ENCODE measurements at regions not wholly inside any gene's neighbourhood (a gene's known extent, or its start where the extent isn't known, plus 50 kb on each side); places are given as distances from the start of the nearest gene placed in this dataset.

GRCh38 chr5:107296572-107296971 is 374.2 kb downstream of the EFNA5 start:
- no peak for TF ChIP-seq CTCF (IDR thresholded peaks at IDR 0.05; ENCODE audit: low read depth, low read length)
- H3K27me3 ChIP-seq (ENCODE audit: control insufficient read depth, insufficient read depth, low read length) = no peaks in the 10 kb centered on the region
- CTCF ChIA-PET = interaction anchor here (1.3 kb wide), 1 partner anchor 276 kb away, joined by 4 read pairs; no protein-coding TSS in a partner anchor
- DNase-seq (ENCODE audit: low read depth, low spot score) = no peak
- no peak overlapping the region for H3K27ac ChIP-seq (ENCODE audit: low read depth, low read length)
- POLR2A ChIA-PET = no interaction called here
- H3K9me3 ChIP-seq (ENCODE audit: control insufficient read depth, insufficient read depth, low read length) = no peaks in the 10 kb centered on the region
- H3K4me3 ChIP-seq (ENCODE audit: low read depth, low read length) = no peak overlapping the region

GRCh38 chr5:107295914-107296313 is 374.8 kb downstream of the EFNA5 start:
- ChIA-PET CTCF (no interaction called here), POLR2A (no interaction called here)

GRCh38 chr5:107294669-107295068 is 376.1 kb downstream of the EFNA5 start:
- H3K9me3 ChIP-seq (ENCODE audit: control insufficient read depth, insufficient read depth, low read length) = no peaks in the 10 kb centered on the region
- no peaks in the 10 kb centered on the region for H3K27me3 ChIP-seq (ENCODE audit: control insufficient read depth, insufficient read depth, low read length)
- no peak overlapping the region for H3K27ac ChIP-seq (ENCODE audit: low read depth, low read length)
- TF ChIP-seq CTCF (IDR thresholded peaks at IDR 0.05; ENCODE audit: low read depth, low read length) = no peak
- CTCF ChIA-PET = no interaction called here
- DNase-seq (ENCODE audit: low read depth, low spot score) = no peak
- POLR2A ChIA-PET = no interaction called here
- H3K4me3 ChIP-seq (ENCODE audit: low read depth, low read length) = no peak overlapping the region

More at GRCh38 chr5:107295914-107296313, 374.8 kb downstream of the EFNA5 start:
- Histone ChIP-seq H3K27me3 (ENCODE audit: control insufficient read depth, insufficient read depth, low read length) (no peaks in the 10 kb centered on the region), H3K4me3 (ENCODE audit: low read depth, low read length) (no peak overlapping the region), H3K27ac (ENCODE audit: low read depth, low read length) (no peak overlapping the region), H3K9me3 (ENCODE audit: control insufficient read depth, insufficient read depth, low read length) (no peaks in the 10 kb centered on the region)
- DNase-seq (ENCODE audit: low read depth, low spot score) = no peak
- TF ChIP-seq CTCF (IDR thresholded peaks at IDR 0.05; ENCODE audit: low read depth, low read length) = no peak

- CTCF ChIA-PET = no interaction called here
- H3K4me3 ChIP-seq (ENCODE audit: low read depth, low read length) = no peak overlapping the region
- no peak for TF ChIP-seq CTCF (IDR thresholded peaks at IDR 0.05; ENCODE audit: low read depth, low read length)
These were observed 376.6 kb downstream of the EFNA5 start for GRCh38 chr5:107294211-107294550.

GRCh38 chr5:107293541-107294210 is 377.1 kb downstream of the EFNA5 start:
- no peak for TF ChIP-seq CTCF (IDR thresholded peaks at IDR 0.05; ENCODE audit: low read depth, low read length)
- Histone ChIP-seq H3K9me3 (ENCODE audit: control insufficient read depth, insufficient read depth, low read length) (no peaks in the 10 kb centered on the region), H3K4me3 (ENCODE audit: low read depth, low read length) (no peak overlapping the region), H3K27me3 (ENCODE audit: control insufficient read depth, insufficient read depth, low read length) (no peaks in the 10 kb centered on the region), H3K27ac (ENCODE audit: low read depth, low read length) (no peak overlapping the region)
- CTCF ChIA-PET = interaction anchor here (0.6 kb wide), 1 partner anchor 803 kb away, joined by 3 read pairs; no protein-coding TSS in a partner anchor
- no peak for DNase-seq (ENCODE audit: low read depth, low spot score)
- POLR2A ChIA-PET = no interaction called here

More at GRCh38 chr5:107294211-107294550, 376.6 kb downstream of the EFNA5 start:
- POLR2A ChIA-PET = no interaction called here
- no peaks in the 10 kb centered on the region for H3K27me3 ChIP-seq (ENCODE audit: control insufficient read depth, insufficient read depth, low read length)
- no peak overlapping the region for H3K27ac ChIP-seq (ENCODE audit: low read depth, low read length)
- H3K9me3 ChIP-seq (ENCODE audit: control insufficient read depth, insufficient read depth, low read length) = no peaks in the 10 kb centered on the region
- no peak for DNase-seq (ENCODE audit: low read depth, low spot score)
